Astrocyte of the spinal cord (primary cell): ENCODE measurements at regions not wholly inside any gene's neighbourhood (a gene's known extent, or its start where the extent isn't known, plus 50 kb on each side); places are given as distances from the start of the nearest gene placed in this dataset.

Source experiments
- DNase-seq: peaks from one replicate; pipeline ENCODE4 v3.0.0; 2011; ENCODE audit warnings: low read depth, low spot score
- H3K4me3 ChIP-seq: 2 replicates; pipeline ENCODE4 v1.5.1; 2011; ENCODE audit warnings: low read depth, mild to moderate bottlenecking, low read length, moderate library complexity
- CTCF ChIP-seq: IDR thresholded peaks from 2 replicates; pipeline ENCODE4 v1.5.1; 2012; ENCODE audit warnings: low read depth, mild to moderate bottlenecking, low read length, inconsistent platforms
- in situ Hi-C: cut with HindIII; loops from 2 replicates; pipeline ENCODE4 v1.10.0; 2017; ENCODE audit warnings: low sequenced_read_pairs

- TF ChIP-seq CTCF, result no peak
- DNase-seq, result no peak
- in situ Hi-C loops, result no loop called here
- no peak overlapping the region for H3K4me3 ChIP-seq
These were observed 138.3 kb upstream of the SALL1 start for GRCh38 chr16:51289336-51289735.

- in situ Hi-C loops, result no loop called here
- H3K4me3 ChIP-seq, result no peak overlapping the region
- no peak for DNase-seq
- no peak for TF ChIP-seq CTCF
These were observed 136.2 kb upstream of the SALL1 start for GRCh38 chr16:51287121-51287755.

DNA sequence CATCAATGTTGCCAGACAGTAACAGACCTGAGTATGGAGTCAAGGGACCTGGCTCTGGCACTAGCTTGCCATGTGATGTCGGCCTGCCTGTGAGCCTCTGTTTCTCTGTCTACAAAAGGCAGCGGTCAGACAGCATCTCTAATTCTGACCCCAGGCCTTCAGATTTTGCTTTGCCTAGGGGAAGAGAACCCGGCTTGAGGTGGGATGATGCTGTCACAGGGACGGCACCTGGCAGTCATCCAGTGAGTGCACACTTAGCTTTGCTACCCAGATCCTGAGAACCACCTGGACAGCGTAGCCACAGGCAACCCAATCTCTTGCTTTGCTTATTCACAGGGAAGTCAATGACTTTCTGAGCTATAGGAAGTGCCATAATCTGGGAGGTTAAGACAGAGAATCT lies 135.2 kb upstream of the SALL1 start:
- in situ Hi-C loops, result no loop called here
- no peak for TF ChIP-seq CTCF

DNA sequence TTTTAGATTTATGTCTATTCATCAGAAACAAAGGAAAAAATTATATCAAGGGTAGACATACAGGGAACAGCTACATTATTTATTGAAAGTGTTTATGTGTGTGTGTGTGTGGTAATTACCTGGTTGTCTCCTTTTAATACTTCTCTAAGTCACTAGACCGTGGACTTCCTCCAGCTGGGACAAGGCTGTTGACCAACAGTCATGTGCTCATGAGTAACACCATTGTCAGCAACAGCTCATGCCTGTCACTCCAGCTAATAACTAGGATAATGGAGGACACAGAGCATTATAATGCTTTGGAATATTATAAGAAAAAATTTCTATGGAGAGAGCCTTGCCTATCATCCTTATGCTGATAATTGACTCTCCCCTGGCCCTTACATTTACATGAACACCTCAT lies 125.3 kb upstream of the SALL1 start:
- no peak overlapping the region for H3K4me3 ChIP-seq

More for the DNA sequence above, 135.2 kb upstream of the SALL1 start:
- H3K4me3 ChIP-seq, result no peak overlapping the region
- no peak for DNase-seq

DNA sequence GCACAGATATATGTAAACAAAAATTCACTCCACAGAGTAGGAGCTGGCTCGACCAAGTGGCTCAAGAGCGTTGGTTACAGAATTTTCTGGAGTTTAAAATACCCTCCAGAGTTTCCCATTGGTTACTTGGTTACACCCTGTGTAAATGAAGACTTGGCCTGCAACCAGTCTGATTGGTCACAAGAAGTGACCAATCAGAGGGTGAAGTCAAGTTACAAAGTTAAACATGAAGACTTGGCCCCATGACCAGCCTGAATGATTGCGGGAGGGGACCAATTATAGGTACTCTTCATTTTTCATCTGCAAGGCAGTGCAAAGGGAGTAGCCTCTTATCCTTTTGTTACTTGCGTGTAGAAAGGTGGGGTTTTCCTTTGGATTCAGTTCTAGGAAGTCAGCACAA lies 121.3 kb upstream of the SALL1 start:
- in situ Hi-C loops, result no loop called here
- DNase-seq, result no peak

More for the DNA sequence above, 125.3 kb upstream of the SALL1 start:
- in situ Hi-C loops, result no loop called here
- no peak for TF ChIP-seq CTCF
- no peak for DNase-seq

DNA sequence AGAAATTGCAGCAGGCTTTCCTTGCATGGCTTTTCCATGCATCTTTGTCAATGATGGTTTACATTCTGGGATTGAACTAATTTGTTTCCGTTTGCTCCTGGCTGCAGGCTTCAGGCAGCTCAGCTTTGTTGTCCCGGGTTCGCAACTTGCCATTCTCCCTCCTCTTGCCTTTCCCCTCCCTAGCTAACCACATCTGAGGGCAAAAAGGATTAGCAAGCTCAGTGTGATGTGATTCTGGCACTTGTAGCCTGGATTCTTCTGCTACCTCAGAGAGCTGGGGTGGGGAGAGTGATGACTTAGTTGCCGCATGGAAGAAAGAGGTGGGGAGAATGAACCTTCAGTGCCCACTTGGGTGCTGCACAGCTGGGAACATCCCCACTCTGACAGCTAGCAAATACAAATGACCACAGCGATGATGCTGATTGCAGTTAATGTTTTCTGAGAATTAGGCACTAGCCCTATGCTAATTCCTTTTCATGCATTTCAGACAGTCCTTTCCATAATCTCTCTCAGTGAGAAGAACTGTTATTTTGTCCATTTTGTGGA lies 120.2 kb upstream of the SALL1 start:
- TF ChIP-seq CTCF, result no peak
- in situ Hi-C loops, result no loop called here
- DNase-seq, result no peak
- H3K4me3 ChIP-seq, result no peak overlapping the region

More for the DNA sequence above, 121.3 kb upstream of the SALL1 start:
- no peak for TF ChIP-seq CTCF
- H3K4me3 ChIP-seq, result no peak overlapping the region

DNA sequence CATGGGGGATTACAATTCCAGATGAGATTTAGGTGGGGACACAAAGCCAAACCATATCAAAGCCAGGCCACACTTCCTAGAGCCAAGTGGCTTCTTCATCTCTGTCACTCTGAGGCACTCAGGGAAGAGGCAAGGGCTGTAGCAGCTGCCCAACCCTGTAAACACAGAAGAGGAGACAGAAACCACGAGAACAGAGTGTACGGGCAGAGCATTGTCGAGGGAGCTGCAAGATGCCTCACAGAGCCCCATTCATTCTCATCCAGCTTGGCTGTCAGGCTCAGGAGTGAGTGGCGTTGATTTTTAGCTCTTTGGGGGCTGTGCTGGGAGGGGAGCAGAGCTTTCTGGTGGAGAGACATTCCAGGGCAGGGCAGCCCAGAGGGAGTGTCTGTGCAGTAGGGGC lies 117.2 kb upstream of the SALL1 start:
- no peak overlapping the region for H3K4me3 ChIP-seq
- no peak for DNase-seq
- in situ Hi-C loops, result no loop called here
- TF ChIP-seq CTCF, result no peak
